ENCODE measurements at regions not wholly inside any gene's neighbourhood (a gene's known extent, or its start where the extent isn't known, plus 50 kb on each side); places are given as distances from the start of the nearest gene placed in this dataset.

DNA sequence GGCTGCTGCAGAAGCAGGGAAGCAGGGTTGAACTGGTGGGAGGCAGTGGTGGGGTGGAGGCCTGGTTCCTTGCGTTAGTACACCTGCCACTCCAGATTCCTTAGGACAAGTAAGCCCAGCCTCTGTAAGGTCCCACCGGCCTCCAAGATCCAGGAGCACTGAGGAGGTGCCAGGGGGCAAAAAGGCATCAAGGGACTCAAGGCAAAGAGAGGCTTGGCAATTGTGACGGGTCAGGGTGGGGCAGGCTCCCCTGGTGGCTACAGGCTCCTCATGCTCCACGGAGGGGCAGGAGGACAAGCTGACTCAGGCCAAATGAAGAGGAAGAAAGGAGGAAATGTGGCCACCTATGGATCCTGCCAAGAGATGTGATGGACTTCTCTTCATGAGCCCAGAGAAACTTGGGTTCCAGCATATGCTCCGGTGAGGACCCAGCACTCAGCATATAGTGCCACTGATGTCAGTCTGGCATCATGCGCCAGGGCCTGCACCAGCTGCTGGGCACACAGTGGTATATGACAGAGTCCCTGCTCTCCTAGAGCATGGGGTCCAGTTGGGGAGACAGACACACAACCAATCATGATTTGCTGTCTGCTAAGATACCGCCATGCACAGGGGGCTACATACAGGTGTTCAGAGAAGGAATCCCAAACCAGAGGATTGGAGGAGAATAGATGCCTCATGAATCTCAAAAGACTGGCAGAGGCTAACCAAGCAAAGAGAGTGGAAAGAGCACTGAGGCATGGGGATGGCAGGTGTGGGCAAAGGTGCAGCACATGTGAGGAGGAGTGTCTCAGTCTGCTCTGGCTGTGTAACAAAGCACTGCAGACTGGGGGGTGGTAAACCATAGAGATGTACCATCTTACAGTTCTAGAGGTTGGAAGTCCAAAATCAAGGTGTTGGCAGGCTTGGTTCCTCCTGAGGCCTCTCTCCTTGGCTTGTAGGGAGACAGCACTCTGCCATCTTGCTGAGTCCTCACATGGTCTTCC lies 249.7 kb downstream of the RHOU start:
- TF ChIP-seq, protein P1, sequence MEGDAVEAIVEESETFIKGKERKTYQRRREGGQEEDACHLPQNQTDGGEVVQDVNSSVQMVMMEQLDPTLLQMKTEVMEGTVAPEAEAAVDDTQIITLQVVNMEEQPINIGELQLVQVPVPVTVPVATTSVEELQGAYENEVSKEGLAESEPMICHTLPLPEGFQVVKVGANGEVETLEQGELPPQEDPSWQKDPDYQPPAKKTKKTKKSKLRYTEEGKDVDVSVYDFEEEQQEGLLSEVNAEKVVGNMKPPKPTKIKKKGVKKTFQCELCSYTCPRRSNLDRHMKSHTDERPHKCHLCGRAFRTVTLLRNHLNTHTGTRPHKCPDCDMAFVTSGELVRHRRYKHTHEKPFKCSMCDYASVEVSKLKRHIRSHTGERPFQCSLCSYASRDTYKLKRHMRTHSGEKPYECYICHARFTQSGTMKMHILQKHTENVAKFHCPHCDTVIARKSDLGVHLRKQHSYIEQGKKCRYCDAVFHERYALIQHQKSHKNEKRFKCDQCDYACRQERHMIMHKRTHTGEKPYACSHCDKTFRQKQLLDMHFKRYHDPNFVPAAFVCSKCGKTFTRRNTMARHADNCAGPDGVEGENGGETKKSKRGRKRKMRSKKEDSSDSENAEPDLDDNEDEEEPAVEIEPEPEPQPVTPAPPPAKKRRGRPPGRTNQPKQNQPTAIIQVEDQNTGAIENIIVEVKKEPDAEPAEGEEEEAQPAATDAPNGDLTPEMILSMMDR (IDR thresholded peaks at IDR 0.05) = no peak
- TF ChIP-seq POLR2AphosphoS5 (IDR thresholded peaks at IDR 0.05) = no peak

Measured in prostate gland (tissue), 2 donors.